ENCODE measurements at regions not wholly inside any gene's neighbourhood (a gene's known extent, or its start where the extent isn't known, plus 50 kb on each side); places are given as distances from the start of the nearest gene placed in this dataset.

DNA sequence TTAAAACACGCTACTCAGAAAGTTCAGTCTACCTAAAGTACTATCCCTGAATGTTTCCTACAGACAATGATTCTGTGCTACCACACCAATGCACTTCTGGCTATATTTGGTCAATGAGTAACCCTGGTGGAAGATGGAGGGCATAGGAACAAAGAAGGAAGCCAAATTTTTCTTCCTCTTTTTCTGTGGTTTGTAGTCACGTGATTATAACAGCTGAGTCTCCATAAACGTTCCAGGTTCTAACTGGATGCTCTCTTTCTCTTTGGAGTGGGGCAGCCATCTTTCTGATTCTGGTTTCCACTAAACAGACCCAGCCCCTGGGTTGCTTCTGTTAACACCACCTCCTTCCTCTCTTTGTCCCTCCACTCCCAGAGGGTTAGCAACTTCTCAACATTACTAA lies 274.9 kb downstream of the CDH11 start:
- H3K9ac ChIP-seq (ENCODE audit: low read length) = no peak overlapping the region
- TF ChIP-seq EZH2 (IDR thresholded peaks at IDR 0.05; ENCODE audit: borderline replicate concordance, insufficient read depth, low read length, poor library complexity, severe bottlenecking) = no peak
- no peak for TF ChIP-seq MXI1 (conservative IDR thresholded peaks at IDR 0.05; ENCODE audit: poor library complexity, severe bottlenecking)
- no peak for TF ChIP-seq POLR2AphosphoS5 (IDR thresholded peaks at IDR 0.05)
- no peak for TF ChIP-seq TAF1 (IDR thresholded peaks at IDR 0.05; ENCODE audit: low read depth)
- no peak for TF ChIP-seq RAD21 (conservative IDR thresholded peaks at IDR 0.05)
- TF ChIP-seq EP300 (conservative IDR thresholded peaks at IDR 0.05; ENCODE audit: poor library complexity, severe bottlenecking) = no peak
- no peaks in the 10 kb centered on the region for H3K9me3 ChIP-seq (ENCODE audit: low read length)
- no peak overlapping the region for H2AFZ ChIP-seq (ENCODE audit: low read depth, low read length)
- no peak overlapping the region for H3K4me3 ChIP-seq (ENCODE audit: low read length)
- H3K79me2 ChIP-seq (replicated peaks; ENCODE audit: insufficient read depth, low read length) = no peaks in the 10 kb centered on the region
- no peaks in the 10 kb centered on the region for H3F3A ChIP-seq (ENCODE audit: insufficient read depth, low read length, poor library complexity, severe bottlenecking)
- H3K4me2 ChIP-seq (ENCODE audit: low read length) = no peak overlapping the region
- H3K27ac ChIP-seq (ENCODE audit: low read length) = no peak overlapping the region
- H3K27me3 ChIP-seq (ENCODE audit: insufficient read depth, low read depth, low read length) = no peaks in the 10 kb centered on the region
- H4K20me1 ChIP-seq (ENCODE audit: insufficient read depth) = no peaks in the 10 kb centered on the region
- no peaks in the 10 kb centered on the region for H3K9me2 ChIP-seq (ENCODE audit: insufficient read depth, low read length)
- H3K36me3 ChIP-seq (ENCODE audit: insufficient read depth, low read length) = no peaks in the 10 kb centered on the region

DNA sequence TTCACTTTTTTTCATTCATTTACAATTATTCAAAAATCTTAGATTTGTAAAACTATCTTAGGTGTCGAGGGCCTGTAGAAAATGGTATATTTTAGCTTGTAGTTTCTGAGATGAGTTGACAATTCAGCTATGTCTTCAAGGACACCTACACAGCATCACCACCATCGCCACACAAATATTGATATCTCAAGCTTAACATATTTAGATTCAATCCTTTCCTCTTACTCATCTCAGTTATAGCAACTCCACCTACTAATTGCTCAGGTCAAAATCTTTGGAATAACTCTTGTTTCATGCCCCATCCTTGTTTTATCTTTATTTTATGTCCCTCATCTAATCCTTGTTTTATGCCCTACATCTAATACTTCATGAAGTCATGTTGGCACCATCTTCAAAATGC lies 276.8 kb downstream of the CDH11 start:
- no peaks in the 10 kb centered on the region for H3K36me3 ChIP-seq (ENCODE audit: insufficient read depth, low read length)
- no peak overlapping the region for H3K27ac ChIP-seq (ENCODE audit: low read length)
- H3K9me3 ChIP-seq (ENCODE audit: low read length) = no peaks in the 10 kb centered on the region
- no peak overlapping the region for H3K9ac ChIP-seq (ENCODE audit: low read length)
- H4K20me1 ChIP-seq (ENCODE audit: insufficient read depth) = no peaks in the 10 kb centered on the region
- TF ChIP-seq, protein P1, sequence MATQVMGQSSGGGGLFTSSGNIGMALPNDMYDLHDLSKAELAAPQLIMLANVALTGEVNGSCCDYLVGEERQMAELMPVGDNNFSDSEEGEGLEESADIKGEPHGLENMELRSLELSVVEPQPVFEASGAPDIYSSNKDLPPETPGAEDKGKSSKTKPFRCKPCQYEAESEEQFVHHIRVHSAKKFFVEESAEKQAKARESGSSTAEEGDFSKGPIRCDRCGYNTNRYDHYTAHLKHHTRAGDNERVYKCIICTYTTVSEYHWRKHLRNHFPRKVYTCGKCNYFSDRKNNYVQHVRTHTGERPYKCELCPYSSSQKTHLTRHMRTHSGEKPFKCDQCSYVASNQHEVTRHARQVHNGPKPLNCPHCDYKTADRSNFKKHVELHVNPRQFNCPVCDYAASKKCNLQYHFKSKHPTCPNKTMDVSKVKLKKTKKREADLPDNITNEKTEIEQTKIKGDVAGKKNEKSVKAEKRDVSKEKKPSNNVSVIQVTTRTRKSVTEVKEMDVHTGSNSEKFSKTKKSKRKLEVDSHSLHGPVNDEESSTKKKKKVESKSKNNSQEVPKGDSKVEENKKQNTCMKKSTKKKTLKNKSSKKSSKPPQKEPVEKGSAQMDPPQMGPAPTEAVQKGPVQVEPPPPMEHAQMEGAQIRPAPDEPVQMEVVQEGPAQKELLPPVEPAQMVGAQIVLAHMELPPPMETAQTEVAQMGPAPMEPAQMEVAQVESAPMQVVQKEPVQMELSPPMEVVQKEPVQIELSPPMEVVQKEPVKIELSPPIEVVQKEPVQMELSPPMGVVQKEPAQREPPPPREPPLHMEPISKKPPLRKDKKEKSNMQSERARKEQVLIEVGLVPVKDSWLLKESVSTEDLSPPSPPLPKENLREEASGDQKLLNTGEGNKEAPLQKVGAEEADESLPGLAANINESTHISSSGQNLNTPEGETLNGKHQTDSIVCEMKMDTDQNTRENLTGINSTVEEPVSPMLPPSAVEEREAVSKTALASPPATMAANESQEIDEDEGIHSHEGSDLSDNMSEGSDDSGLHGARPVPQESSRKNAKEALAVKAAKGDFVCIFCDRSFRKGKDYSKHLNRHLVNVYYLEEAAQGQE (IDR thresholded peaks at IDR 0.05; ENCODE audit: borderline replicate concordance) = no peak
- no peaks in the 10 kb centered on the region for H3F3A ChIP-seq (ENCODE audit: insufficient read depth, low read length, poor library complexity, severe bottlenecking)
- no peaks in the 10 kb centered on the region for H3K79me2 ChIP-seq (replicated peaks; ENCODE audit: insufficient read depth, low read length)
- H3K9me2 ChIP-seq (ENCODE audit: insufficient read depth, low read length) = no peaks in the 10 kb centered on the region
- no peak overlapping the region for H3K4me2 ChIP-seq (ENCODE audit: low read length)
- H2AFZ ChIP-seq (ENCODE audit: low read depth, low read length) = no peak overlapping the region
- H3K4me3 ChIP-seq (ENCODE audit: low read length) = no peak overlapping the region
- H3K27me3 ChIP-seq (ENCODE audit: insufficient read depth, low read depth, low read length) = no peaks in the 10 kb centered on the region

DNA sequence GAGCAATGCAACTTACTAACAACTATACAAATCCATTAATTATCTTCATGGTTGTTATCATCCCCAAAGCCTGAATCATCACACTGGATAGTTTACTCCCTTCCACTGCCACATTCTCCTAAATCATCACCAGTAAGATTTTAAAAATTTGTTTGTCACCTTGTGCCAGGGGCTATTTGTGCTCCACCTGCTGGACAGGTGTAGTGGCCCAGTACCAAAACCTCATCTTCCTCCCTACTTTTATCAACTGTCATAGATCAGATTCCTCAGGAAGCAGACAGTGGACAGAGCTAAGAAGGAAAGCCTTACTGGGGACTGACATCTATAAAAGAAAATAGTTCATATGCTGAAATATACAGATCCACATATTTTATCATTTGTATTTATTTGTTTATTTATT lies 280.4 kb downstream of the CDH11 start:
- no peaks in the 10 kb centered on the region for H4K20me1 ChIP-seq (ENCODE audit: insufficient read depth)
- H3K4me2 ChIP-seq (ENCODE audit: low read length) = no peak overlapping the region
- no peaks in the 10 kb centered on the region for H3K27me3 ChIP-seq (ENCODE audit: insufficient read depth, low read depth, low read length)
- H3K36me3 ChIP-seq (ENCODE audit: insufficient read depth, low read length) = no peaks in the 10 kb centered on the region
- H3K27ac ChIP-seq (ENCODE audit: low read length) = no peak overlapping the region
- H3K79me2 ChIP-seq (replicated peaks; ENCODE audit: insufficient read depth, low read length) = no peaks in the 10 kb centered on the region
- TF ChIP-seq RAD21 (conservative IDR thresholded peaks at IDR 0.05) = no peak
- TF ChIP-seq TAF1 (IDR thresholded peaks at IDR 0.05; ENCODE audit: low read depth) = no peak
- TF ChIP-seq EZH2 (IDR thresholded peaks at IDR 0.05; ENCODE audit: borderline replicate concordance, insufficient read depth, low read length, poor library complexity, severe bottlenecking) = no peak
- H3K4me3 ChIP-seq (ENCODE audit: low read length) = no peak overlapping the region
- H2AFZ ChIP-seq (ENCODE audit: low read depth, low read length) = no peak overlapping the region
- H3K9me2 ChIP-seq (ENCODE audit: insufficient read depth, low read length) = no peaks in the 10 kb centered on the region
- no peak overlapping the region for H3K9ac ChIP-seq (ENCODE audit: low read length)
- H3F3A ChIP-seq (ENCODE audit: insufficient read depth, low read length, poor library complexity, severe bottlenecking) = no peaks in the 10 kb centered on the region
- no peaks in the 10 kb centered on the region for H3K9me3 ChIP-seq (ENCODE audit: low read length)
